HCT116 (cell line): ENCODE measurements at regions not wholly inside any gene's neighbourhood (a gene's known extent, or its start where the extent isn't known, plus 50 kb on each side); places are given as distances from the start of the nearest gene placed in this dataset.

Source experiments
- ATAC-seq: fragments of 200-7000 bp; cut with Tn5 transposase; 2 replicates; pipeline ENCODE4 v1.9.1; 2020; ENCODE audit warnings: mild to moderate bottlenecking, moderate library complexity
- BruUV-seq: library from RNA; stranded (reverse); fragments of 400-500 nt; replicated peaks from 2 replicates; lab custom pipeline; 2021; lab: Mats Ljungman, UMichigan
- CTCF ChIA-PET: fragments of 300-600 bp; sonication (Branson Sonifier 250); formaldehyde crosslinking; loops from one replicate; lab custom pipeline; 2021; ENCODE audit warnings: antibody characterized with exemption; lab: Charles Lee
- POLR2A ChIA-PET: fragments of 300-600, 350-600 bp; sonication (Branson Sonifier 250); formaldehyde crosslinking; loops from one replicate; lab custom pipeline; 2021; ENCODE audit warnings: antibody characterized with exemption; lab: Charles Lee
- RAD21 ChIA-PET, 2 experiments: fragments of 300-600 bp; sonication (Branson Sonifier 250); formaldehyde crosslinking; loops; one replicate each; lab custom pipeline; 2023; ENCODE audit warnings: low total read pairs in 2 of 2; ENCODE audit not compliant: uncharacterized antibody in 2 of 2, unreplicated experiment in 2 of 2, low non-redundant PET in 1 of 2; lab: Charles Lee
- DNase-seq: peaks from one replicate; pipeline ENCODE4 v3.0.0-alpha.2; 2010; ENCODE audit warnings: low read depth, low spot score
- H2AFZ ChIP-seq: fragments of 200-600 bp; shearing (Covaris generic), sonication (generic); 2 replicates; pipeline ENCODE4 v1.6.1; 2017; ENCODE audit warnings: low read depth, mixed run types, mixed read lengths, antibody characterized with exemption, low read length; ENCODE audit not compliant: poor library complexity, severe bottlenecking
- H3K27ac ChIP-seq: 2 replicates; pipeline ENCODE4 v1.5.1; 2012; ENCODE audit warnings: low read depth, low read length
- H3K27me3 ChIP-seq: fragments of 200-600 bp; sonication (generic); 2 replicates; pipeline ENCODE4 v1.6.1; 2016; ENCODE audit warnings: mixed run types, low read length, mixed read lengths; ENCODE audit not compliant: insufficient read depth
- H3K36me3 ChIP-seq, 2 experiments: fragments of 200-500 bp in 1 of 2; fragments of 200-600 bp in 1 of 2; sonication (Bioruptor generic) in 1 of 2; sonication (generic) in 1 of 2; 2 replicates each; pipeline versions ENCODE4 v1.5.1 to v1.6.1; 2014 to 2016; ENCODE audit warnings: low read length in 2 of 2, inconsistent platforms in 1 of 2, mixed read lengths in 1 of 2, mixed run types in 1 of 2; ENCODE audit not compliant: insufficient read depth in 2 of 2, control insufficient read depth in 1 of 2
- H3K4me1 ChIP-seq, 2 experiments: fragments of 200-600 bp in 1 of 2; sonication (generic) in 1 of 2; 2 replicates each; pipeline versions ENCODE4 v1.5.1 to v1.6.1; 2012 to 2017; ENCODE audit warnings: low read length in 2 of 2, inconsistent platforms in 1 of 2, mild to moderate bottlenecking in 1 of 2, mixed read lengths in 1 of 2, mixed run types in 1 of 2, moderate library complexity in 1 of 2; ENCODE audit not compliant: insufficient read depth in 2 of 2, control insufficient read depth in 1 of 2
- H3K4me2 ChIP-seq: fragments of 200-600 bp; sonication (generic); 2 replicates; pipeline ENCODE4 v1.6.1; 2017; ENCODE audit warnings: mixed run types, low read length, mixed read lengths
- H3K4me3 ChIP-seq, 2 experiments: fragments of 200-600 bp in 1 of 2; sonication (generic) in 1 of 2; replicated peaks in 1 of 2; 2 replicates each; pipeline ENCODE4 v1.5.1; 2011 to 2016; ENCODE audit warnings: low read length in 2 of 2, control low read depth in 1 of 2, low read depth in 1 of 2, mild to moderate bottlenecking in 1 of 2, mixed read lengths in 1 of 2, mixed run types in 1 of 2
- H3K79me2 ChIP-seq: fragments of 200-600 bp; sonication (generic); 2 replicates; pipeline ENCODE4 v1.6.1; 2017; ENCODE audit warnings: mild to moderate bottlenecking, mixed run types, low read length, moderate library complexity, mixed read lengths; ENCODE audit not compliant: insufficient read depth
- H3K9ac ChIP-seq: fragments of 200-600 bp; sonication (generic); 2 replicates; pipeline ENCODE4 v1.6.1; 2016; ENCODE audit warnings: low read length, mixed read lengths
- H3K9me2 ChIP-seq: fragments of 200-600 bp; sonication (generic), shearing (Covaris generic); 2 replicates; pipeline ENCODE4 v1.6.1; 2017; ENCODE audit warnings: mixed run types, mild to moderate bottlenecking, moderate library complexity; ENCODE audit not compliant: insufficient read depth
- H3K9me3 ChIP-seq, 2 experiments: fragments of 200-500 bp in 1 of 2; fragments of 200-600 bp in 1 of 2; sonication (Bioruptor generic) in 1 of 2; sonication (generic) in 1 of 2; 2 replicates each; pipeline ENCODE4 v1.6.1; 2014 to 2017; ENCODE audit warnings: low read length in 2 of 2, mixed read lengths in 2 of 2, inconsistent platforms in 1 of 2, low read depth in 1 of 2, mild to moderate bottlenecking in 1 of 2, mixed run types in 1 of 2, moderate library complexity in 1 of 2; ENCODE audit not compliant: control insufficient read depth in 1 of 2, insufficient read depth in 1 of 2
- H4K20me1 ChIP-seq: fragments of 200-600 bp; sonication (generic), shearing (Covaris generic); 2 replicates; pipeline ENCODE4 v1.6.1; 2017; ENCODE audit warnings: mixed run types, mild to moderate bottlenecking, moderate library complexity; ENCODE audit not compliant: insufficient read depth
- ATF3 ChIP-seq: IDR thresholded peaks from 2 replicates; pipeline ENCODE4 v1.6.1; 2012
- EGR1 ChIP-seq: IDR thresholded peaks from 2 replicates; pipeline ENCODE4 v1.6.1; 2012; ENCODE audit warnings: low read depth
- ELF1 ChIP-seq: IDR thresholded peaks from 2 replicates; pipeline ENCODE4 v1.6.1; 2012; ENCODE audit warnings: low read depth, borderline replicate concordance
- EZH2 ChIP-seq: fragments of 200-600 bp; sonication (generic); IDR thresholded peaks from 2 replicates; pipeline ENCODE4 v1.6.1; 2017; ENCODE audit warnings: antibody characterized with exemption, mixed run types
- EZH2phosphoT487 ChIP-seq: fragments of 200-600 bp; IDR thresholded peaks from 2 replicates; pipeline ENCODE4 v1.6.1; 2018; ENCODE audit warnings: antibody characterized with exemption, borderline replicate concordance
- FOSL1 ChIP-seq: IDR thresholded peaks from 2 replicates; pipeline ENCODE4 v1.6.1; 2012; ENCODE audit warnings: low read depth
- MAX ChIP-seq: IDR thresholded peaks from 2 replicates; pipeline ENCODE4 v1.6.1; 2012
- POLR2AphosphoS5 ChIP-seq: IDR thresholded peaks from 2 replicates; pipeline ENCODE4 v1.6.1; 2011; ENCODE audit warnings: mild to moderate bottlenecking, low read depth, low read length, moderate library complexity
- RAD21 ChIP-seq: IDR thresholded peaks from 2 replicates; pipeline ENCODE4 v1.6.1; 2012; ENCODE audit warnings: low read depth, mild to moderate bottlenecking
- REST ChIP-seq: IDR thresholded peaks from 2 replicates; pipeline ENCODE4 v1.6.1; 2012; ENCODE audit warnings: low read depth
- SIN3A ChIP-seq: IDR thresholded peaks from 2 replicates; pipeline ENCODE4 v1.6.1; 2012; ENCODE audit warnings: low read depth
- SP1 ChIP-seq: IDR thresholded peaks from 2 replicates; pipeline ENCODE4 v1.6.1; 2012; ENCODE audit warnings: low read depth
- TCF7L2 ChIP-seq: IDR thresholded peaks from 2 replicates; pipeline ENCODE4 v1.7.0; 2011; ENCODE audit warnings: borderline replicate concordance, inconsistent platforms; ENCODE audit not compliant: insufficient read depth, insufficient read length; ENCODE audit errors: extremely low read depth
- YY1 ChIP-seq: IDR thresholded peaks from 2 replicates; pipeline ENCODE4 v1.6.1; 2011; ENCODE audit warnings: low read length, low read depth, moderate library complexity, mild to moderate bottlenecking; ENCODE audit not compliant: insufficient replicate concordance; ENCODE audit errors: extremely low read depth
- ZBTB33 ChIP-seq: IDR thresholded peaks from 2 replicates; pipeline ENCODE4 v1.6.1; 2011; ENCODE audit warnings: mild to moderate bottlenecking, low read length, moderate library complexity; ENCODE audit not compliant: insufficient replicate concordance; ENCODE audit errors: extremely low read depth
- ZFX ChIP-seq: fragments of 450-650 bp; IDR thresholded peaks from 2 replicates; pipeline ENCODE4 v1.6.1; 2017
- ZNF274 ChIP-seq: fragments of 200-500 bp; sonication (Bioruptor generic); IDR thresholded peaks from 2 replicates; pipeline ENCODE4 v1.6.1; 2014; ENCODE audit warnings: mild to moderate bottlenecking, low read depth, low read length, inconsistent platforms
- intact Hi-C: fragments of 100-400 bp; cut with micrococcal nuclease; formaldehyde crosslinking; loops from 2 replicates; pipeline ENCODE4 v1.10.0; 2022

GRCh38 chr6:110554441-110554840 lies 78.0 kb upstream of the SLC22A16 start:
- H3K27ac ChIP-seq: no peak overlapping the region
- no peak for ATAC-seq
- no peak overlapping the region for H3K4me3 ChIP-seq
- POLR2A ChIA-PET: no interaction called here
- H3K9me3 ChIP-seq: no peaks in the 10 kb centered on the region; a peak in 1 of 4 replicates
- RAD21 ChIA-PET: no interaction called here
- no peaks in the 10 kb centered on the region for H3K79me2 ChIP-seq
- no peaks in the 10 kb centered on the region for H3K36me3 ChIP-seq
- no peak for TF ChIP-seq FOSL1
- no peak for TF ChIP-seq YY1
- TF ChIP-seq MAX: no peak
- no peak for TF ChIP-seq POLR2AphosphoS5
- no peak for TF ChIP-seq ZFX
- no peak for TF ChIP-seq ATF3
- no peak for TF ChIP-seq RAD21
- TF ChIP-seq EZH2phosphoT487: no peak
- TF ChIP-seq EGR1: no peak
- no peak for TF ChIP-seq ZNF274
- no peak for TF ChIP-seq SP1
- TF ChIP-seq TCF7L2: no peak
- TF ChIP-seq EZH2: no peak
- no peak for TF ChIP-seq SIN3A
- TF ChIP-seq ELF1: no peak
- TF ChIP-seq REST: no peak
- TF ChIP-seq ZBTB33: no peak
- no peak overlapping the region for H3K9ac ChIP-seq
- no peak for DNase-seq
- H2AFZ ChIP-seq: no peak overlapping the region
- no peaks in the 10 kb centered on the region; the same call in 1 of the 2 replicates for H3K9me2 ChIP-seq
- H4K20me1 ChIP-seq: no peaks in the 10 kb centered on the region
- CTCF ChIA-PET: no interaction called here
- H3K27me3 ChIP-seq: no peaks in the 10 kb centered on the region
- no peak overlapping the region for H3K4me2 ChIP-seq
- H3K4me1 ChIP-seq: no peaks in the 10 kb centered on the region
- intact Hi-C loops: no loop called here
- no TSS peak for BruUV-seq
